HAP-1 (cell line): ENCODE measurements at regions not wholly inside any gene's neighbourhood (a gene's known extent, or its start where the extent isn't known, plus 50 kb on each side); places are given as distances from the start of the nearest gene placed in this dataset.
"Not testable (repeated sequence)": the region's sequence is repeated elsewhere in the genome, so short reads cannot be mapped to it uniquely, and the experiment has no call there.

Source experiments
- DNase-seq, 2 experiments: peaks; one replicate each; pipeline ENCODE4 v3.0.0-alpha.2; 2016 to 2020; ENCODE audit warnings: low spot score in 2 of 2
- H3K27me3 ChIP-seq: fragments of 250-450 bp; sonication (Bioruptor Pico); 2 replicates; pipeline ENCODE4 v1.5.1; 2020; ENCODE audit warnings: low read depth, mild to moderate bottlenecking, moderate library complexity
- H3K36me3 ChIP-seq: fragments of 250-450 bp; sonication (Bioruptor Pico); replicated peaks from 2 replicates; pipeline ENCODE4 v1.5.1; 2020; ENCODE audit warnings: mild to moderate bottlenecking
- H3K4me1 ChIP-seq: fragments of 250-450 bp; sonication (Bioruptor Pico); 2 replicates; pipeline ENCODE4 v1.5.1; 2020; ENCODE audit warnings: mild to moderate bottlenecking
- H3K4me3 ChIP-seq: fragments of 250-450 bp; sonication (Bioruptor Pico); 2 replicates; pipeline ENCODE4 v1.5.1; 2020; ENCODE audit warnings: mild to moderate bottlenecking, moderate library complexity
- H3K9me3 ChIP-seq: fragments of 250-450 bp; sonication (Bioruptor Pico); 2 replicates; pipeline ENCODE4 v1.5.1; 2020; ENCODE audit warnings: mild to moderate bottlenecking, moderate library complexity
- in situ Hi-C: fragments of 300-500 bp; cut with MboI; formaldehyde crosslinking; loops from 3 replicates; pipeline ENCODE4 v1.14.3; 2020; ENCODE audit warnings: low sequenced_read_pairs, inconsistent platforms, mixed read lengths

DNA sequence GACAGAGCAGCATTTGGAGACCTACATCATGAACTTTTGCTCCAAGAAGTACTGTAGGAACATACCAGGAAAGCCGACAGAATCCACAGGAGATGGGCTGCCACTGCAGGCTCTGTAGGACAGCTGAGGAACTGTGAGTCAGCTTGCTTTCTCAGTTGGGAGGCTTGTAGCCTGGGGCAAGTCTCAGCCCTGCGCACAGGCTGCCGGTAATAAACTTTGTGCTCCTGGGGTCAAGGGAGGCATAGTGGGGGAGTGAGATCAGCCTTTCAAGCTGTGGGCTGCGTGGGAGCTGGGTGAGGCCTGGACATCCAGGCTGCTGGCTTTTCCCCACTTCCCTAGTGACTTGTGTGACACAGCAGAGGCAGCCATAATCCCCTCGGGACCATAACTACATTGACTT is 718.0 kb upstream of the CDH10 start:
- no peaks in the 10 kb centered on the region for H3K36me3 ChIP-seq
- H3K9me3 ChIP-seq, result no peaks in the 10 kb centered on the region
- H3K4me1 ChIP-seq, result no peaks in the 10 kb centered on the region
- no peaks in the 10 kb centered on the region for H3K27me3 ChIP-seq
- in situ Hi-C loops, result no loop called here
- no peak for DNase-seq
- no peak overlapping the region for H3K4me3 ChIP-seq

DNA sequence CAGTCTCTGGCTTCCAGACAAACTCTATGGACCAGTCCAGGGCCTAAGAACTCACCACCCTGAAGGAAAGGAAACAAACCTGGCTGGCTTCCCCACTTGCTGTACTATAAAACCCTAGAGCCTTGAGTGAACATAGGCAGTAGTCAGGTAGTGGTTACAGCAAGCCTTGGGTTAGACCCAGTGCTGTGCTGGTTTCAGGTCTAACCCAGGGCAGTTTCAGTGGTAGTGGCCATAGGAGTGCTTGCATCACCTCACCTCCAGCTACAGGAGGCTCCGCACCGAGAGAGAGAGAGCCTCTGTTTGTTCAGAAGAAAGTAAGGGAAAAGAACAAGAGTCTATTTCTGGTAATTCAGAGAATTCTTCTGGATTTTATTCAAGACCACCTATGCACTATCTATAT is 714.1 kb upstream of the CDH10 start:
- Histone ChIP-seq H3K9me3 (no peaks in the 10 kb centered on the region), H3K4me3 (no peak overlapping the region), H3K4me1 (no peaks in the 10 kb centered on the region), H3K36me3 (no peaks in the 10 kb centered on the region), H3K27me3 (no peaks in the 10 kb centered on the region)
- in situ Hi-C loops, result no loop called here
- DNase-seq, result no peak

DNA sequence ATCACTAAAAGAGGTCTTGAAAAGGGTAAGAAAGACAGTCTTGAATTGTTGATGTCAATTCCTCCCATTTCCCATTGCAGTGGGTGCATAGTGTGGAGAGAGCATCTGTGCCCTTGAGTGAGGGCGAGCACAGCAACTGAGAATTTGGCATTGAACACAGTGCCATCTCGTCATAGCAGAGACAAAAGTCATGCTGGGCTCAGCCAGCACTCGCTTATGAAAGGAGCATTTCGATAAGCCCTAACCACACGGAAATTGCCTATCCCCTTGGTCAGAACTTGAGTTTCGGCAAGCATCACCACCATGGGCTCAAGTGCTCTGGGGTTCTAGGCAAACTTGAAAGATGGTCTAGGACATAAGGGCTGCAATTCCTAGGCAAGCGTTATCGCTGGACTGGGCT is 712.8 kb upstream of the CDH10 start:
- no peaks in the 10 kb centered on the region for H3K36me3 ChIP-seq
- in situ Hi-C loops, result no loop called here
- no peaks in the 10 kb centered on the region for H3K4me1 ChIP-seq
- no peak overlapping the region for H3K4me3 ChIP-seq
- H3K27me3 ChIP-seq, result no peaks in the 10 kb centered on the region
- H3K9me3 ChIP-seq, result no peaks in the 10 kb centered on the region
- DNase-seq, result no peak

DNA sequence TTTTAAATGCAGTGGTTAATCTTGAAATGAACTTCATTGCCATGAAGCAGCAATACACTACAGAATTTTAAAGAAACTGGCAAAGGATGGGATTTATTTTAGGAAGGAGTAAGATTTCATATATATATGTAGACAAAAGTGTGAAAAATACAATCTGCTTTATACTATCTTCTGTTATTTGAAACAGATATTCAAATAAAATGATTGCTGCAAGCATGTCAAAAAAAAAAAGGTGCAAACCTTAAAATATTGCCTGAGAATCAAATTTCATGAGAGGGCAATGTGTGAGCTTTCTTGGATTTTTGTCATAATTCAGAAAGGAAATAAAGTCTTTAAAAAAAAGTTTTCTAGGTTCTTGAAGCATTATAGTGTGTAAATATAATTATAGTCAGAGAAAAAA is 705.0 kb upstream of the CDH10 start:
- Histone ChIP-seq H3K27me3 (no peaks in the 10 kb centered on the region), H3K4me1 (peaks cover 3% of the 10 kb centered on the region), H3K36me3 (no peaks in the 10 kb centered on the region), H3K4me3 (no peak overlapping the region), H3K9me3 (no peaks in the 10 kb centered on the region)
- no peak for DNase-seq
- in situ Hi-C loops, result no loop called here

DNA sequence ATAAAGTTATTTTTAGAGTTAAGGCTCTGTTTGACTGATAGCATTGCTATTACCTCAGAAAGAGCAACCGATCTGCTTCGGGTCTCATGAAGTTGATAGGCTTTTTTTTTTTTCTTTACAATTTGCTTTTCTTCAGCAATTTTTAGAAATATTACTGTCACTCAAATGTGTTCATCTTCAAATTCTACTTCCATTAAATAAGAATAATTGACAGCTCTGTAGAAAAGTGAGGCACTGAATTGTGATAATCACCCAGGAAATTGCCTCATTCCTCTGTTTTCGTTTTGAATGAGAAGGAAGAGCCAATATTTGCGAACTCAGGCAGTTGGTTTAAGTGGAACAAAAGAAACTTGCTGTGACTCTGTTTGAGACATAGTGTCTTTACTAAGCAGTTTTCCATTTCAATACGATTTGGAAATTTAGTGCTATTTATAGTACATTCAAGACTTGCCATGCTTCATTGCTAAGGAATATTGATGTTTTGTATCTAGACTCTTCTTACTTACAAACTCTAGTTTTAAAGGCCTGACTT is 700.5 kb upstream of the CDH10 start:
- H3K27me3 ChIP-seq, result no peaks in the 10 kb centered on the region
- peak in 1 of 2 experiments; percentile 53 for DNase-seq
- H3K4me3 ChIP-seq, result no peak overlapping the region
- in situ Hi-C loops, result no loop called here
- peaks cover 3% of the 10 kb centered on the region for H3K4me1 ChIP-seq
- no peaks in the 10 kb centered on the region for H3K36me3 ChIP-seq
- no peaks in the 10 kb centered on the region for H3K9me3 ChIP-seq

DNA sequence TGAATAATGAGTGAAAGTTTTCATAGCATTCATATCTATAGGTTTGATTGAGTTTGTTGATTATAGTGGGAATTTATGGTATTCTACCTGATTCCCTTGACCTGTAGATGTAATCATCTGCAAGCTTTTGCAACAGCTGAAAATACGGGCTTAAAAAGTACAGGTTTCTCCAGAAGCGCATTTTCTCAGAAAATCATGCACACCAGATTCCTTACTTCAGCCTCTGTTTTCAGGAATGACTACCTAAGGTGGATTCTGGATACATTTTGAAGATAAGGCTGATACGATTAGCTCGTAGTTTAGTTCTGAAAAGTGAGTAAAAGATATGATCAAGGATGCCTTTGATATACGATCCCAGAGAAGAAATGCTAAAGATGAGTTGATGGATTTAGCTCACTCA is 694.8 kb upstream of the CDH10 start:
- Histone ChIP-seq H3K4me1 (no peaks in the 10 kb centered on the region), H3K27me3 (no peaks in the 10 kb centered on the region), H3K9me3 (no peaks in the 10 kb centered on the region), H3K36me3 (no peaks in the 10 kb centered on the region), H3K4me3 (no peak overlapping the region)
- no peak for DNase-seq
- in situ Hi-C loops, result no loop called here

DNA sequence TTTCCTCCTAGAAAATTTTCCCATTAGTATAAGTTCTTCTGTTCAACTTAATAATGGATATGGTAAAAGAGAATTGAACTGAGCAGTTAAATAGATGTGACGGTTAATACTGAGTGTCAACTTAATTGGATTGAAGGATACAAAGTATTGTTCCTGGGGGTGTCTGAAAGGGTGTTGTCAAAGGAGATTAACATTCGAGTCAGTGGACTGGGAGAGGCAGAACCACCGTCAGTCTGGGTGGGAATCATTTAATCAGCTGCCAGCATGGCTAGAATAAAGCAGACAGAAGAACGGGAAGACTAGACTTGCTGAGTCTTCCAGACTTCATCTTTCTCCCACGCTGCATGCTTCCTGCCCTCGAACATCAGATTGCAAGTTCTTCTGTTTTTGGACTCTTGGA is 689.6 kb upstream of the CDH10 start:
- no peak overlapping the region for H3K4me3 ChIP-seq
- H3K36me3 ChIP-seq, result no peaks in the 10 kb centered on the region
- H3K27me3 ChIP-seq, result no peaks in the 10 kb centered on the region
- no peaks in the 10 kb centered on the region for H3K9me3 ChIP-seq
- H3K4me1 ChIP-seq, result no peaks in the 10 kb centered on the region
- DNase-seq, result no peak
- in situ Hi-C loops, result no loop called here

DNA sequence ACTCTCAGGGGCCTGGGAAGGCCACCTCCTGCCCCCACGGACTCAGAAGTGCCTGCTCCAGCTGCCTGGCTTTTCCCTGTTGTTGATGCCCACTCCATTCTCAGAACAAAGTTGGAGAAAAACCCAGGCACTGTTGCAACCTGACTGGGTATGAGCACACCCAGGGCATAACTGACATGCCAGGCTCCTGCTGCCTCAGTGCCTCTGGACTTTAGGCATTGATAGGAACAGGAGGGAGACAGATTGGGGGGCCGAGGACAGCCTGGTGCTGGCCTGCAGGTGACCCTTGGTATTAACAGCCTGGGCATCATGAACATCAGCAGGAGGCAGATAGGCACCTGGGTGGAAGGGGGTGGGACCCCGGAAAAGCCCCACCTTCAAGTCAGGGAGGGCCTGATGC is 685.9 kb upstream of the CDH10 start:
- H3K9me3 ChIP-seq, result no peaks in the 10 kb centered on the region
- no peak overlapping the region for H3K4me3 ChIP-seq
- DNase-seq, result no peak
- H3K4me1 ChIP-seq, result no peaks in the 10 kb centered on the region
- H3K27me3 ChIP-seq, result no peaks in the 10 kb centered on the region
- H3K36me3 ChIP-seq, result no peaks in the 10 kb centered on the region
- in situ Hi-C loops, result no loop called here

DNA sequence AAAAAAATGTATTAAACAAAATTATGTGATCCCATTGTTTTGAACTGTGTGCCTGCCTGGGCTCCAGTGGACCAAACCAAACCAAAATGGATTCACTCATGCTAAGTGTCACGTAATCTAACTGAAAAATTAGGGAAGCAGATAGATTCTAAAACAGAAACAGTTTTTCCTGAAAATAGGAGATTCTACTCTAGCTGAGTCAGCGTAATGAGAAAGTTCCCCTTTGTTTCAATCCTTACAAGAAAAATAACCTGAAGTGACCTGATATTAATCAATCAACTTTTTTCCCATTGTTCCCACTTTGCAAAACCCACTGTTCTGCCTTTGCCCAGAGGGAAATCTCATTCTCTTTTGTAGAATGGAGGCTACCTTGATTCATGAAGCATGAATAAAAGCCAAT is 682.4 kb upstream of the CDH10 start:
- in situ Hi-C loops, result no loop called here
- DNase-seq, result no peak
- H3K36me3 ChIP-seq, result no peaks in the 10 kb centered on the region
- H3K27me3 ChIP-seq, result no peaks in the 10 kb centered on the region
- H3K4me3 ChIP-seq, result no peak overlapping the region
- H3K4me1 ChIP-seq, result no peaks in the 10 kb centered on the region
- H3K9me3 ChIP-seq, result no peaks in the 10 kb centered on the region

DNA sequence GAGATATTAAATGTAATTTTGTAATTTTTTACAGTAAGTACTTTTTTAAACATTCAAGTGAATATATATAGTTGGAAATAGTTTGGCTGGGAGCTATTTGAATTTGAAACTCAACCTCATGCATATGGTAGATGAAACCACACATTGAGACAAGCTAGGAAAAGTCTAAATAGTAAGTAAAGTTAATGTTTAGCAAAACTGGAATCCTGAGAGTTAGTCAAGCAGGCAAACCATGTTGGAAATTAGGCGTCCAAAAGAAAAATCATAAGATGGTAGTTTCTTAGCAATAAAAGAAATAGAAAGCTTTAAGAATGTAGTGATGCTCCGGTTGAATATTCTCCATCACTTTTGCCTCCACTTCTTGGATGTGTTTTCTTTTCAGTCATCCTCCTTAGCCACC is 657.1 kb upstream of the CDH10 start:
- no peaks in the 10 kb centered on the region for H3K4me1 ChIP-seq
- in situ Hi-C loops, result no loop called here
- H3K9me3 ChIP-seq, result no peaks in the 10 kb centered on the region
- no peak for DNase-seq
- no peaks in the 10 kb centered on the region for H3K36me3 ChIP-seq
- no peak overlapping the region for H3K4me3 ChIP-seq
- no peaks in the 10 kb centered on the region for H3K27me3 ChIP-seq

DNA sequence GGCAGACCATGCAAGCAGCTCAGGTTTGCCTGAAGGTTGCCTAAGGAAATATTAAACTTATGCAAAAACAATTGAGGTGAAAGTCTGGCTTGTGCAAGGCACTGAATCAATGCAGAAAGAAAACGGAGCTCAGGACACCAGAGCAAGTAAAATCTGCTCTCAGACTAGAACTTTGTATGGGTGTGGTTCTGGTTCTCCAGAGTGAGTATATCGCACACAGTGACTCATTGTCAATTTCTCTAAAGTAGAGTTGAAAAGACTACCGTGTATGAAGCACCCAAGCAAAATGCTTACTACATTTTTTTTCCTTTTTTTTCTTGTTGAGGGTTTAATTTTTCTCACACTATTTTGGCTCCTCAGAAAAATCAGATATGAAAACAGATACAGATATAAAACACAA is 650.3 kb upstream of the CDH10 start:
- Histone ChIP-seq H3K4me3 (no peak overlapping the region), H3K27me3 (no peaks in the 10 kb centered on the region), H3K36me3 (no peaks in the 10 kb centered on the region), H3K9me3 (no peaks in the 10 kb centered on the region), H3K4me1 (no peaks in the 10 kb centered on the region)
- DNase-seq, result no peak
- in situ Hi-C loops, result no loop called here

DNA sequence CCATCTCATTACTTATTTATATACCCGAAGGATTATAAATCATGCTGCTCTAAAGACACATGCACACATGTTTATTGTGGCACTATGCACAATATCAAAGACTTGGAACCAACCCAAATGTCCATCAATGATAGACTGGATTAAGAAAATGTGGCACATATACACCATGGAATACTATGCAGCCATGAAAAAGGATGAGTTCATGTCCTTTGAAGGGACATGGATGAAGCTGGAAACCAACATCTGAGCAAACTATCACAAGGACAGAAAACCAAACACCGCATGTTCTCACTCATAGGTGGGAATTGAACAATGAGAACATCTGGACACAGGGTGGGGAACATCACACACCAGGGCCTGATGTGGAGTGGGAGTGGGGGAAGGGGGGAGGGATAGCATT is 645.0 kb upstream of the CDH10 start:
- DNase-seq, H3K4me3 ChIP-seq, in situ Hi-C loops, H3K4me1 ChIP-seq, H3K27me3 ChIP-seq, H3K36me3 ChIP-seq, H3K9me3 ChIP-seq: not testable (repeated sequence)

DNA sequence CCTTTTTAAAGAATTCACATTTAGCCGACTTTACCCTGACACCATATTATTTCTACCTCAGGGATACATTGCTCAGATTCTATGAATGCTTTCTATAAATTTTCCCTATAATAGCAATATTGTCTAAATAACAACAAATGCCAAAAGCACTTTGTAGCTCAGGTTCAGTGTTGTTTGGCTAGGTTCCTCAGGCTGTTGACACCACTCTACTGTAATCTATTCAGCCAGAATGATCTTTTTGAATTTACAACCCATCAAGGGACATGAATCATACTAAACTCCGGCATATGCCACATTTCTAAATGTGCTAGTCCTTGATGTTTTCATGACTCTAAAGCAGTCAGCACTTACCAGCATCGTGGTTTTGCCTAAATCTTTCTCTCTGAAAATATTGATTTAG is 641.5 kb upstream of the CDH10 start:
- DNase-seq, result no peak
- H3K9me3 ChIP-seq, result no peaks in the 10 kb centered on the region
- H3K4me3 ChIP-seq, result no peak overlapping the region
- H3K4me1 ChIP-seq, result no peaks in the 10 kb centered on the region
- H3K36me3 ChIP-seq, result no peaks in the 10 kb centered on the region
- no peaks in the 10 kb centered on the region for H3K27me3 ChIP-seq
- in situ Hi-C loops, result no loop called here

DNA sequence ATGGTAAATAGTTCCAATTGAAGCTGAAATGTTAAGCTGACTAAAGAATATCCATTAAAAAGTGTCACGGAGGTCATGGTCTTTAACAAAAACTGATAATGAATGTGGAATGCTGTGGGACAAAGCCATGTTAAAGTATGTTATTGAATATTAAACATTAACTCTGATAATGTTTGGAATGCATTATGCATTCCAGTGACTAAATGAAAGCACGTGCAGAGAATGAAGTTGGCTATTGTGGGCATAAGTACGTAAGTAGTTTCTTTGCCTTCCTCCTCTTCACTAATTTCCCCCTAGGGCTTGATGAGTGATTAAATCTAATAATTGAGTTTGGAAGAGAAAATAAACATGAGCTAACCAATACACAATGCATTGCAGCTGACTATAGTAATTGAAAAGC is 640.4 kb upstream of the CDH10 start:
- DNase-seq, result no peak
- no peak overlapping the region for H3K4me3 ChIP-seq
- no peaks in the 10 kb centered on the region for H3K27me3 ChIP-seq
- H3K36me3 ChIP-seq, result no peaks in the 10 kb centered on the region
- H3K9me3 ChIP-seq, result no peaks in the 10 kb centered on the region
- no peaks in the 10 kb centered on the region for H3K4me1 ChIP-seq
- in situ Hi-C loops, result no loop called here

DNA sequence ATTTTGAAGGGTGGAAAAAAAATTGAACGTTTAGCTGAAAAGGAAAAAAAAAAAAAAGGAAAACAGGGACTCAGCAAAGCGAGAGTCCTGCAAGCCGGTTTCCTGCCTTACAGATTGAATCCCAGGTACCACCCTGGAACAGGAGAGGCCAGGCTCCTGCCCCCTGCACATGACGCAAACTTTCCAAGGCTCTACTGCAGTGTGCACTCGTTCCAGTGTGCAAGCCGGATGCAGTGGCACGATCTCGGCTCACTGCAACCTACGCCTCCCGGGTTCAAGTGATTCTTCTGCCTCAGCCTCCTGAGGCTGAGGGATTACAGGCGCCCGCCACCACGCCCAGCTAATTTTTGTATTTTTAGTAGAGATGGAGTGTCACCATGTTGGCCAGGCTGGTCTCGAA is 618.7 kb upstream of the CDH10 start:
- H3K27me3 ChIP-seq, H3K36me3 ChIP-seq, DNase-seq, H3K4me1 ChIP-seq, in situ Hi-C loops, H3K9me3 ChIP-seq, H3K4me3 ChIP-seq: not testable (repeated sequence)
